HepG2 (cell line): ENCODE measurements at regions not wholly inside any gene's neighbourhood (a gene's known extent, or its start where the extent isn't known, plus 50 kb on each side); places are given as distances from the start of the nearest gene placed in this dataset.

ENCODE experiments used
- ATAC-seq: fragments of 200-7000 bp; cut with Tn5 transposase; 3 replicates; pipeline ENCODE4 v1.9.1; 2020; ENCODE audit warnings: mild to moderate bottlenecking, moderate library complexity
- BruUV-seq: library from RNA; stranded (reverse); fragments of 400-500 nt; replicated peaks from 2 replicates; lab custom pipeline; 2021; lab: Mats Ljungman, UMichigan
- CTCF ChIA-PET: fragments of 300-600 bp; formaldehyde crosslinking; extraction: SDS; loops from one replicate; lab custom pipeline; 2021; ENCODE audit warnings: low total read pairs, inconsistent platforms, low intra/inter-chr PET ratio; lab: Yijun Ruan, JAX
- POLR2A ChIA-PET: fragments of 350-600 bp; sonication (Branson Sonifier 250); formaldehyde crosslinking; loops from one replicate; lab custom pipeline; 2020; ENCODE audit warnings: antibody characterized with exemption, inconsistent platforms; lab: Yijun Ruan, JAX
- DNase-seq: peaks from one replicate; pipeline ENCODE4 v3.0.0-alpha.2; 2015; ENCODE audit warnings: low spot score
- FAIRE-seq: peaks from 3 replicates; lab custom pipeline; 2011; peaks lifted over from hg19 to GRCh38; lab: Jason Lieb, UNC
- H2AFZ ChIP-seq: one replicate; pipeline ENCODE4 v1.6.1; 2011; ENCODE audit warnings: low read length, inconsistent platforms
- H3K27ac ChIP-seq: fragments of 300-600 bp; 3 replicates; pipeline ENCODE4 v1.8.0; 2011; ENCODE audit warnings: mixed run types, mild to moderate bottlenecking, mixed read lengths, low read length, inconsistent platforms; ENCODE audit not compliant: insufficient read depth; ENCODE audit errors: extremely low read length
- H3K27me3 ChIP-seq, 2 experiments: fragments of 200-600 bp in 1 of 2; 2 replicates in 1 of 2; 3 replicates in 1 of 2; pipeline versions ENCODE4 v1.6.0 to v1.8.0; 2011; ENCODE audit warnings: low read length in 2 of 2, mild to moderate bottlenecking in 2 of 2, moderate library complexity in 2 of 2, inconsistent platforms in 1 of 2; ENCODE audit not compliant: insufficient read depth in 2 of 2, control insufficient read depth in 1 of 2
- H3K36me3 ChIP-seq, 2 experiments: fragments of 200-600 bp in 1 of 2; replicated peaks in 1 of 2; 2 replicates in 1 of 2; 3 replicates in 1 of 2; pipeline versions ENCODE4 v1.5.1 to v1.8.0; 2011; ENCODE audit warnings: low read length in 2 of 2, inconsistent platforms in 1 of 2; ENCODE audit not compliant: insufficient read depth in 2 of 2, control insufficient read depth in 1 of 2
- H3K4me1 ChIP-seq: 2 replicates; pipeline ENCODE4 v1.5.1; 2012; ENCODE audit warnings: low read length, inconsistent platforms; ENCODE audit not compliant: insufficient read depth
- H3K4me2 ChIP-seq: 2 replicates; pipeline ENCODE4 v1.6.0; 2011; ENCODE audit warnings: low read depth, low read length, inconsistent platforms
- H3K4me3 ChIP-seq, 3 experiments: fragments of 200-600 bp in 1 of 3; sonication (generic), shearing (Covaris generic) in 1 of 3; replicated peaks in 1 of 3; 2 replicates each; pipeline ENCODE4 v1.5.1; 2011 to 2016; ENCODE audit warnings: low read length in 3 of 3, inconsistent platforms in 2 of 3, low read depth in 2 of 3, mild to moderate bottlenecking in 2 of 3, control low read depth in 1 of 3, mixed read lengths in 1 of 3; ENCODE audit not compliant: insufficient read depth in 1 of 3
- H3K79me2 ChIP-seq: one replicate; pipeline ENCODE4 v1.6.1; 2011; ENCODE audit warnings: low read length, inconsistent platforms; ENCODE audit not compliant: insufficient read depth
- H3K9ac ChIP-seq: 2 replicates; pipeline ENCODE4 v1.6.0; 2011; ENCODE audit warnings: mild to moderate bottlenecking, low read depth, low read length, inconsistent platforms; ENCODE audit not compliant: insufficient read depth
- H3K9me3 ChIP-seq: 2 replicates; pipeline ENCODE4 v1.5.1; 2012; ENCODE audit warnings: mild to moderate bottlenecking, low read length
- H4K20me1 ChIP-seq: 2 replicates; pipeline ENCODE4 v1.6.0; 2011; ENCODE audit warnings: inconsistent platforms, mild to moderate bottlenecking, low read length, moderate library complexity; ENCODE audit not compliant: insufficient read depth
- AGO2 ChIP-seq: fragments of 200-400 bp; formaldehyde crosslinking; optimal IDR thresholded peaks from 2 replicates; pipeline ENCODE3; 2017; ENCODE audit warnings: mild to moderate bottlenecking, low read depth, low read length, moderate library complexity
- ARID4A ChIP-seq: sonication (generic); formaldehyde crosslinking; IDR thresholded peaks from 2 replicates; pipeline ENCODE4 v1.5.0; 2020; ENCODE audit warnings: mild to moderate bottlenecking, missing genetic modification reagents, borderline replicate concordance
- IRF1 ChIP-seq: sonication (generic); formaldehyde crosslinking; IDR thresholded peaks from 2 replicates; pipeline ENCODE4 v1.4.0; 2020; ENCODE audit warnings: low read depth, mild to moderate bottlenecking, missing genetic modification reagents
- POLR2AphosphoS2 ChIP-seq: IDR thresholded peaks from 2 replicates; pipeline ENCODE4 v1.6.1; 2011; ENCODE audit warnings: low read depth, low read length, improper control_type of control experiment
- ZBTB37 ChIP-seq: sonication (generic); formaldehyde crosslinking; IDR thresholded peaks from 2 replicates; pipeline ENCODE4 v1.4.0; 2020; ENCODE audit warnings: mild to moderate bottlenecking, missing genetic modification reagents
- ZNF629 ChIP-seq: sonication (generic); formaldehyde crosslinking; conservative IDR thresholded peaks from 2 replicates; pipeline ENCODE4 v1.5.0; 2020; ENCODE audit warnings: missing genetic modification reagents
- ZNF790 ChIP-seq: sonication (generic); formaldehyde crosslinking; IDR thresholded peaks from 2 replicates; pipeline ENCODE4 v1.8.0; 2022; ENCODE audit warnings: missing genetic modification reagents, mild to moderate bottlenecking, borderline replicate concordance
- ZSCAN31 ChIP-seq: sonication (generic); formaldehyde crosslinking; IDR thresholded peaks from 2 replicates; pipeline ENCODE4 v1.5.0; 2020; ENCODE audit warnings: low read depth, mild to moderate bottlenecking, missing genetic modification reagents
- in situ Hi-C: cut with HindIII; loops from 2 replicates; pipeline ENCODE4 v1.10.0; 2017; ENCODE audit warnings: low pct_unique_long_range_greater_than_20kb; ENCODE audit not compliant: extremely low pct_ligation_motif_present
- intact Hi-C: fragments of 100-400 bp; cut with micrococcal nuclease; formaldehyde crosslinking; loops from one replicate; pipeline ENCODE4 v1.10.0; 2022; ENCODE audit not compliant: unreplicated experiment
- TF ChIP-seq, protein P1 (sequence below): sonication (generic); formaldehyde crosslinking; IDR thresholded peaks from 2 replicates; pipeline ENCODE4 v1.8.0; 2023; ENCODE audit warnings: mild to moderate bottlenecking, missing genetic modification reagents

- TF ChIP-seq ZBTB37 (CRISPR knock-in tag) (no peak), POLR2AphosphoS2 (no peak), ZSCAN31 (no peak), IRF1 (CRISPR knock-in tag) (no peak), ARID4A (no peak), ZNF790 (CRISPR knock-in tag) (no peak), AGO2 (no peak)
Measured at GRCh38 chr13:50459046-50459445, 384.4 kb downstream of the DLEU7 start (continued).

GRCh38 chr13:50459658-50460057, 383.8 kb downstream of the DLEU7 start:
- Histone ChIP-seq H4K20me1 (no peaks in the 10 kb centered on the region), H3K4me2 (no peak overlapping the region), H2AFZ (no peak overlapping the region), H3K9me3 (no peaks in the 10 kb centered on the region), H3K4me3 (no peak overlapping the region), H3K79me2 (no peaks in the 10 kb centered on the region), H3K27me3 (no peaks in the 10 kb centered on the region), H3K9ac (no peak overlapping the region), H3K36me3 (no peaks in the 10 kb centered on the region), H3K27ac (no peak overlapping the region), H3K4me1 (no peaks in the 10 kb centered on the region)
- ChIA-PET POLR2A (no interaction called here), CTCF (no interaction called here)
- ATAC-seq (no peak), DNase-seq (no peak), FAIRE-seq (no peak)
- TF ChIP-seq, protein P1, sequence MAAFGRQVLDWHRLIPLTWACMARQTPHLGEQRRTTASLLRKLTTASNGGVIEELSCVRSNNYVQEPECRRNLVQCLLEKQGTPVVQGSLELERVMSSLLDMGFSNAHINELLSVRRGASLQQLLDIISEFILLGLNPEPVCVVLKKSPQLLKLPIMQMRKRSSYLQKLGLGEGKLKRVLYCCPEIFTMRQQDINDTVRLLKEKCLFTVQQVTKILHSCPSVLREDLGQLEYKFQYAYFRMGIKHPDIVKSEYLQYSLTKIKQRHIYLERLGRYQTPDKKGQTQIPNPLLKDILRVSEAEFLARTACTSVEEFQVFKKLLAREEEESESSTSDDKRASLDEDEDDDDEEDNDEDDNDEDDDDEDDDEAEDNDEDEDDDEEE = no peak
- TF ChIP-seq ZNF629 (CRISPR knock-in tag) = peak; percentile 57
- no TSS peak for BruUV-seq
- in situ Hi-C loops (no loop called here), intact Hi-C loops (no loop called here)
